Head of caudate nucleus (tissue), 42 donors: ENCODE measurements at regions not wholly inside any gene's neighbourhood (a gene's known extent, or its start where the extent isn't known, plus 50 kb on each side); places are given as distances from the start of the nearest gene placed in this dataset.
A peak's percentile ranks its signal among the peaks of the same experiment; 100 is the strongest.

Source experiments
- DNase-seq, 42 donors: peaks; one replicate each; pipeline versions ENCODE4 v3.0.0 to v3.0.0-alpha.2; 2020 to 2021; ENCODE audit warnings: mixed read lengths in 7 of 42
- intact Hi-C: fragments of 100-400 bp; cut with DNase I; formaldehyde crosslinking; loops from one replicate; pipeline ENCODE4 v1.15.0; 2022

- no peak for DNase-seq
- intact Hi-C loops, result no loop called here
Observed at GRCh38 chr3:30945291-30945690, 50.8 kb upstream of the GADL1 start.

- DNase-seq, result no peak
- intact Hi-C loops, result no loop called here
Observed at GRCh38 chr3:30948426-30948825, 54.0 kb upstream of the GADL1 start.

GRCh38 chr3:30951826-30952225 is 57.4 kb upstream of the GADL1 start:
- no peak for DNase-seq
- intact Hi-C loops, result no loop called here

DNA sequence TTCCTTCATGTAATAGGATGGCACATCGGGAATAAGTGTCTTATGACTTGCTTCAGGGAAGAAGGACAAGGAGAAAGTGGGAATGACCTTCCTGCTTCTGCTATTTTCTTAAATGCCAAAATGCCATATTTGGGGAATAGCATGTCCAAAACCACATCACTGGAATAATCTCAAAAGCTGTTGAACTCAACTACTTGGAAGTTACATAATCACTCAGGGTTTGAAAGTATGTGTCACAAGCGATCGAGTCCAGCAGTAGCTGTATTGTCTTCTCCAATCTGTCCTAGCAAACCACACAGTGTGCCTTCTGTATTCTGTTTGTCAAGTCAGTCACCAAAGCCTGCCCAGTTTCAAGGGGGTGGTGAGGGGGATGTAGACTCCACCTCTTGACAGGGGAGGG is 58.3 kb upstream of the GADL1 start:
- intact Hi-C loops, result no loop called here
- DNase-seq, result no peak

- intact Hi-C loops, result no loop called here
- no peak for DNase-seq
Observed at GRCh38 chr3:30954426-30954825, 60.0 kb upstream of the GADL1 start.

- DNase-seq, result no peak
- intact Hi-C loops, result no loop called here
Observed at GRCh38 chr3:30962084-30962483, 67.6 kb upstream of the GADL1 start.

DNA sequence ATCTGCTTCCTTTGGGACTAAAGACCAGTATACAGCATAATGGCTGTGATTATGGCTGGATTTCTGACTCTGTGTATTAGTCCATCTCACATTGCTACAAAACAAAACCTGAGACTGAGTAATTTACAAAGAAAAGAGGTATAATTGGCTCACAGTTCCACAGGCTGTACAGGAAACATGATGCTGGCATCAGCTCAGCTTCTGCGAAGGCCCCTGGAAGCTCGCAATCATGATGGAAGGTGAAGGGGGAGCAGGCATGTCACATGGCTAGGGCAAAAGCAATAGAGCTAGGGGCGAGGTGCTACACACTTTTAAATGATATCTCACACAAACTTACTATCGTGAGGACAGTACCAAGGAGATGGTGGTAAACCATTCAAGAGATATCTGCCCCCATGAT is 68.0 kb upstream of the GADL1 start:
- intact Hi-C loops, result no loop called here

GRCh38 chr3:30963223-30963722 is 68.8 kb upstream of the GADL1 start:
- DNase-seq, result no peak
- intact Hi-C loops, result no loop called here

More for the DNA sequence above, 68.0 kb upstream of the GADL1 start:
- no peak for DNase-seq

- DNase-seq, result no peak
- intact Hi-C loops, result no loop called here
Observed at GRCh38 chr3:30964612-30965011, 70.2 kb upstream of the GADL1 start.

DNA sequence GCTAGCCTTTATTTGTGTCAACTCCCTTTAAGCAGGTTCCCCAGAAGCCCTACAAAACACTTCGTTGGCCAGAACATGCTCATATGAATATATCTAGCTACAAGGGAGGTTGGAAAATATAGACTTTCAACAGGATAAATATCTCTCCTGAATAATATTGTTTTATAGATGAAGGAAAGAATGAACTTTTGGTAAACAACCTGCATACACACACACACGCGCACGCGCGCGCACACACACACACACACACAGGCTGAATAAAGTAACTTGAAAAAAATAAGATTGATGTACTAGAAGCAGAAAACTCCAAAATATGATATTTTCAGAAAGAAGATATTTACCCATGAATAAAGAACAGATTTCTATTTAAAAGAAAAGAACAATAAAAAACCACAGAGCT is 72.4 kb upstream of the GADL1 start:
- DNase-seq, result no peak
- intact Hi-C loops, result no loop called here

- intact Hi-C loops, result no loop called here
- peak in 6 of 42 donors; percentile 4 to 25 (median 10) for DNase-seq
Observed at GRCh38 chr3:30970183-30970582, 75.7 kb upstream of the GADL1 start.

DNA sequence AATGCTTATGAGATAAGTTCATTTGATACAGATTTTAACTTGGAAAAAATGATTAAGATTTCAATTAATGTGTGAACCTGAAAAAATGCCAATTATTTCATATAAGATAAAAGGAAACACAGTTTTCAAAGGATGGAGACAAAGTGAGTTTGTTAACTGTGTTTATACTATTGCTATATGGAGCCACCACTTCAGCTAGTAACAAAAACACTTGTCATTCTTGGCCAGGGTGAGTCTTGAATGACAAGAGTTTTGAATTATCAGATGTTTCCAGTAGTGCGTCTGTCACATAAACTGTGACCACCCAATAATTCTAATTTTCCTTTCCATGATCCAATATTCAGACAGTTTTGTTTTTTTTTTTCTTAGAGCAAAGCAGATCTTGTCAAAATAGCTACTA is 78.0 kb upstream of the GADL1 start:
- intact Hi-C loops, result no loop called here
- no peak for DNase-seq

- DNase-seq, result no peak
- intact Hi-C loops, result no loop called here
Observed at GRCh38 chr3:30974071-30974470, 79.6 kb upstream of the GADL1 start.

DNA sequence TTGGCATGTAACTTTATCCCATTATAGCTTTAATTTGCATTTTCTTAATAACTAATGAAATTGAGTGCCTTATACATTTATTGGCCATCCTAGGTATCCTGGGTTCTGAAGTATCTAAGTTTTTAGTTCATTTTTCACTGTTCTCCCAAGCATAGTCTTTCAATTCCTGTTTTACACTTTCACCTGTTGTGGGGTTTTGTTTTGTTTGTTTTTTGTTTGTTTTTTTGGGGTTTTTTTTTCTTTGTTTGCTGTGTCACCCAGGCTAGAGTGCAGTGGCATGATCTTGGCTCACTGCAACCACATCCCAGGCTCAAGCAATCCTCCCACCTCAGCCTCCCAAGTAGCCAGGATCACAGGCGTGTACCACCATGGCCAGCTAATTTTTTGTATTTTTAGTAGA is 83.1 kb upstream of the GADL1 start:
- intact Hi-C loops, result no loop called here
- DNase-seq, result no peak

DNA sequence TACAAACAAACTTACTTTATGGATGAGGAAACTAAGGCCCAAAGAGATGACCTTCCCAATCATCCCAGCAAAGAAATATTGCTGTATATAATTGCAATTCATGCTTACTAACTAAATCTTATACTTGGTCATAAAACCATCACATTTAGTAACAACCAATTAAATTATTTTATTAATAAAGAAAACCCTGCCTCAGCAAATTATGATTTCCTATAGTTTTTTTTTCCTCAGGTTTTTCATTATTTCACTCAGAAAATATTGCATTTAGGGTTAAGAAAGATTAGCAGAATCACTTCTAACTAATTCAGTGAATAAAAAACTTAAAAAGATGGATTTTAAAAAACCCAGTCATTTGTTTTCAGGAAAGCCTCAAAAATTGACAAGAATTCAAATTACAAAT is 86.5 kb upstream of the GADL1 start:
- intact Hi-C loops, result no loop called here
- no peak for DNase-seq

- DNase-seq, result no peak
- intact Hi-C loops, result no loop called here
Observed at GRCh38 chr3:30982416-30983075, 88.1 kb upstream of the GADL1 start.

GRCh38 chr3:30984855-30985749 is 90.6 kb upstream of the GADL1 start:
- intact Hi-C loops, result no loop called here
- no peak for DNase-seq

DNA sequence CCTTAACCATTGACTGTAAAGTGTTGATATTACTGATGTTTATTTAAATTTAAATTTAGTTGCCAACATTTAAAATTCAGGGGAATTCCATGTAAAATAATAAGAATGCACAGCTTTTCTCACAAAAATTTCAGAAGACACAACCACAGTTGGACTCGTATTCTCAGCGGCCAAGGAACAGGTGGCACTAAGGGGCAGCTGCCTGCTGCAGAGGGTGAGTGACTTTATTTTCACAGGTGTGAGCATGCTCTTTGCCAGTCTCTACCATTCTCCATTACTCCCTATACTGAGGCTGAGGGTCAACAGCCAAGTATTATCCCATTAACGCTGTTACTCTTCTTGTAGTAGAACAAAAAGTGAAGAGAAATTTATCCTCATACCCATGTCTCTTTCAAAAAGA is 92.1 kb upstream of the GADL1 start:
- DNase-seq, result no peak
- intact Hi-C loops, result no loop called here

- intact Hi-C loops, result no loop called here
- no peak for DNase-seq
Observed at GRCh38 chr3:30988769-30989168, 94.3 kb upstream of the GADL1 start.

- intact Hi-C loops, result no loop called here
Observed at GRCh38 chr3:30989276-30990030, 95.0 kb upstream of the GADL1 start.

More at GRCh38 chr3:30989276-30990030, 95.0 kb upstream of the GADL1 start:
- DNase-seq, result no peak
